ENCODE measurements at regions not wholly inside any gene's neighbourhood (a gene's known extent, or its start where the extent isn't known, plus 50 kb on each side); places are given as distances from the start of the nearest gene placed in this dataset.

GRCh38 chr13:65889368-65889767 lies 1340.8 kb downstream of the PCDH9 start:
- in situ Hi-C loops (cut with MboI; ENCODE audit: low pct_unique_long_range_greater_than_20kb, low sequenced_read_pairs, unreplicated experiment) = no loop called here
- no peak for DNase-seq (ENCODE audit: low spot score)
- TF ChIP-seq CTCF (IDR thresholded peaks at IDR 0.05; ENCODE audit: extremely low read depth, insufficient read depth, missing control alignments) = no peak

GRCh38 chr13:65882810-65883209 lies 1347.3 kb downstream of the PCDH9 start:
- no peak for DNase-seq (ENCODE audit: low spot score)
- no peak for TF ChIP-seq CTCF (IDR thresholded peaks at IDR 0.05; ENCODE audit: extremely low read depth, insufficient read depth, missing control alignments)
- in situ Hi-C loops (cut with MboI; ENCODE audit: low pct_unique_long_range_greater_than_20kb, low sequenced_read_pairs, unreplicated experiment) = no loop called here

- no peak for TF ChIP-seq CTCF (IDR thresholded peaks at IDR 0.05; ENCODE audit: extremely low read depth, insufficient read depth, missing control alignments)
- DNase-seq (ENCODE audit: low spot score) = no peak
- in situ Hi-C loops (cut with MboI; ENCODE audit: low pct_unique_long_range_greater_than_20kb, low sequenced_read_pairs, unreplicated experiment) = no loop called here
Observed at GRCh38 chr13:65881561-65882155, 1348.5 kb downstream of the PCDH9 start.

GRCh38 chr13:65875031-65875430 lies 1355.1 kb downstream of the PCDH9 start:
- in situ Hi-C loops (cut with MboI; ENCODE audit: low pct_unique_long_range_greater_than_20kb, low sequenced_read_pairs, unreplicated experiment) = no loop called here
- TF ChIP-seq CTCF (IDR thresholded peaks at IDR 0.05; ENCODE audit: extremely low read depth, insufficient read depth, missing control alignments) = no peak
- no peak for DNase-seq (ENCODE audit: low spot score)

- DNase-seq (ENCODE audit: low spot score) = no peak
- in situ Hi-C loops (cut with MboI; ENCODE audit: low pct_unique_long_range_greater_than_20kb, low sequenced_read_pairs, unreplicated experiment) = no loop called here
- no peak for TF ChIP-seq CTCF (IDR thresholded peaks at IDR 0.05; ENCODE audit: extremely low read depth, insufficient read depth, missing control alignments)
Observed at GRCh38 chr13:65872448-65872847, 1357.7 kb downstream of the PCDH9 start.

- no peak for TF ChIP-seq CTCF (IDR thresholded peaks at IDR 0.05; ENCODE audit: extremely low read depth, insufficient read depth, missing control alignments)
- DNase-seq (ENCODE audit: low spot score) = no peak
- in situ Hi-C loops (cut with MboI; ENCODE audit: low pct_unique_long_range_greater_than_20kb, low sequenced_read_pairs, unreplicated experiment) = no loop called here
Observed at GRCh38 chr13:65868884-65869283, 1361.3 kb downstream of the PCDH9 start.

GRCh38 chr13:65868099-65868498 lies 1362.0 kb downstream of the PCDH9 start:
- in situ Hi-C loops (cut with MboI; ENCODE audit: low pct_unique_long_range_greater_than_20kb, low sequenced_read_pairs, unreplicated experiment) = no loop called here
- TF ChIP-seq CTCF (IDR thresholded peaks at IDR 0.05; ENCODE audit: extremely low read depth, insufficient read depth, missing control alignments) = no peak
- no peak for DNase-seq (ENCODE audit: low spot score)

Data from GM13977 (cell line).